ENCODE measurements at regions not wholly inside any gene's neighbourhood (a gene's known extent, or its start where the extent isn't known, plus 50 kb on each side); places are given as distances from the start of the nearest gene placed in this dataset.

DNA sequence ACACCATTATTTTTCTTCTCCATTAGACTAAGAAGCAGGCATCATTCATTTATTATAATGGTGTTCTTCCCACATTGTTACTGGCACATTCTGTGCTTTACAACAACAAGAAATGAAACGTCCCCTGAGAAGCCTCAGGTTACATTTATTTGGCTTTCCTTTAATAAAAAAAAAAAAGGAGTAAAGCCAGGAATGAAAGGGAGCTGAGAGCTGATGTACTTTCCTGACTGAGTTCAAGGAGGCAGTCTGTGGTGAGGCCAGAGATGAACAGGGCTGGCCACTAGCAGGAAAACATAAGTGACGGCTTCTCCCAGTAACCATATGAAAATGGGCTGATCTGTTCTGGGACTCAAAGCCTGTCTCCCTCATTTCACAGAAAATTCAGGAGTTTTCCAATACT, 742.1 kb downstream of the MAFB start:
- Histone ChIP-seq H3K9me3 (no peaks in the 10 kb centered on the region), H3K27me3 (no peaks in the 10 kb centered on the region), H3K4me3 (no peak overlapping the region), H3K27ac (no peak overlapping the region), H3K4me1 (no peaks in the 10 kb centered on the region), H3K36me3 (no peaks in the 10 kb centered on the region)
- ATAC-seq (no peak), DNase-seq (no peak)
- intact Hi-C loops (cut with DNase I), result no loop called here
- TF ChIP-seq, protein P1, sequence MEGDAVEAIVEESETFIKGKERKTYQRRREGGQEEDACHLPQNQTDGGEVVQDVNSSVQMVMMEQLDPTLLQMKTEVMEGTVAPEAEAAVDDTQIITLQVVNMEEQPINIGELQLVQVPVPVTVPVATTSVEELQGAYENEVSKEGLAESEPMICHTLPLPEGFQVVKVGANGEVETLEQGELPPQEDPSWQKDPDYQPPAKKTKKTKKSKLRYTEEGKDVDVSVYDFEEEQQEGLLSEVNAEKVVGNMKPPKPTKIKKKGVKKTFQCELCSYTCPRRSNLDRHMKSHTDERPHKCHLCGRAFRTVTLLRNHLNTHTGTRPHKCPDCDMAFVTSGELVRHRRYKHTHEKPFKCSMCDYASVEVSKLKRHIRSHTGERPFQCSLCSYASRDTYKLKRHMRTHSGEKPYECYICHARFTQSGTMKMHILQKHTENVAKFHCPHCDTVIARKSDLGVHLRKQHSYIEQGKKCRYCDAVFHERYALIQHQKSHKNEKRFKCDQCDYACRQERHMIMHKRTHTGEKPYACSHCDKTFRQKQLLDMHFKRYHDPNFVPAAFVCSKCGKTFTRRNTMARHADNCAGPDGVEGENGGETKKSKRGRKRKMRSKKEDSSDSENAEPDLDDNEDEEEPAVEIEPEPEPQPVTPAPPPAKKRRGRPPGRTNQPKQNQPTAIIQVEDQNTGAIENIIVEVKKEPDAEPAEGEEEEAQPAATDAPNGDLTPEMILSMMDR (IDR thresholded peaks at IDR 0.05), result no peak
- no peak for TF ChIP-seq POLR2A (IDR thresholded peaks at IDR 0.05)
- WGBS, 4 donors, result 60 to 73% (median 68%) methylated on average over 2 of the region's 2 CpGs

DNA sequence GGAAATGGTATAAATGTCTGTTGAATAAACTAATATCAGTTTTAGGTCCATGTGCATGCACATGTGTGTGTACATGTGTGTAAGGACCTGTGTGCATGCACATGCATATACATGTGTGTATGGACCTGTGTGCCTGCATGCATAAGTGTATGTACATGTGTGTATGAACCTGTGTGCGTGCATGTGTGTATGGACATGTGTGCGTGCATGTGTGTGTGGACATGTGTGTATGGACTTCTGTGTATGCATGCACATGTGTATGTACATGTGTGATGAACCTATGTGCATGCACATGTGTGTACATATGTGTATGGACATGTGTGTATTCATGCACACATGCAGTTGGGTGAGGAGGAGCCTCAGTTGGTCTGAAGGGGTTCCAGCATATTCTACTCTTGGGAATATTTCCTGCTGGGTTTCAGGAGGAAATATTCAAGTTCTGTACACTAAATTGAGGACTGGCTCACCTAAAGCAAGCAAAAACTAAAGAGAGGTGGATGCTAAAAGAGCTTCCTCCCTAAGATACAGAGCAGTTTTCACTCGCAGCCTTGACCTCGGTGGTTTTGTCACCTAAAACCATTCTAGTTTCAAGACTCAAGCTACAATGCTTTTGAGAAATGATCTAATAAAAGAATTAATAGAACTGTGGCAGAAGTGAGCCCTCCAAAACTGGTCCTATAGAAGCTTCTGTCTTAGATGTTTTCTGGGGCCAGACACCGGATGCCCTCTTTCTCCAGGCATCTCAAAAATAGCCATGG, 742.8 kb downstream of the MAFB start:
- Histone ChIP-seq H3K4me1 (peaks cover 0 to 6% (median 0%) of the 10 kb centered on the region in 12 donors), H3K4me3 (no peak overlapping the region), H3K27ac (no peak overlapping the region), H3K36me3 (no peaks in the 10 kb centered on the region), H3K9me3 (no peaks in the 10 kb centered on the region), H3K27me3 (no peaks in the 10 kb centered on the region)
- DNase-seq, result no peak
- 70 to 74% (median 74%) methylated on average over 5 of the region's 5 CpGs for WGBS, 4 donors
- intact Hi-C loops (cut with DNase I), result no loop called here
- no peak for TF ChIP-seq POLR2A (IDR thresholded peaks at IDR 0.05)
- TF ChIP-seq, protein P1 (IDR thresholded peaks at IDR 0.05), result no peak
- no peak for ATAC-seq

DNA sequence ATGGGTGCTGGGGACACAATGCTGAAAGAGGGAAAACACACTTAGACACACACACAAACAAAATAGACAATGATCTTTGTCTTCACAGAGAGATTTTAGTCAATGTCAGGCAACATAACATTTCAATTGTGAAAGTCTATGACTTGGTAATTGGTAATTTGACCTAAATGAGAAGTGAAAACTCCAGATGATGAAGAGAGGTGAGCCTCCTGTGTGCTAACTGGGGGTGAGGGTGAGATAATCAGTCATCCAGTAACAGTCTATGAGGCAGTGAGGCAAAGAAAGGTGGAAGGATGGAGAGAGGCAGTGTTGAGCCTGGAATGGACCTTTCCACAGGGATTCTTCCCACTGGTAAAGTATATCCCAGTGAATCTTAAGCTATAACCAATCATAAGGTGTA, 744.2 kb downstream of the MAFB start:
- no peak overlapping the region for H3K27ac ChIP-seq
- no peak for ATAC-seq
- TF ChIP-seq POLR2A (IDR thresholded peaks at IDR 0.05), result no peak
- TF ChIP-seq, protein P1 (IDR thresholded peaks at IDR 0.05), result no peak

DNA sequence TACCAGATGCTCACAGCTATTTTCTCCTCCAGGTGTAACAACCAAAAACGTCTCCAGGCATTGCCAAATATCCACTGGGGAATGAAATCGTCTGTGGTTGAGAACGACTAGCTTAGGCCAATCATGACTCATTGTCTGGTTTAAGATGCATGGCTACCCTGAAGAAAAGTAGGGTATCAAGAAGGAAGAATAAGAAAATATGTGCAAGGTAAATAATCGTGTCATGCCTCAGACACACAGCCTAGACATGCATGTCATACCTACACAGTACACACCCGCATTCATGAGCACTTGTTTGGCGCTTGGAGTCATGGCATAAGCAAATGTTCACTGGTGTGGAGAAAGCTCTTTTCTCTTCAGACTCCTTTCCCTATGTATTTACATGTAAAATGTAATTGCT, 745.7 kb downstream of the MAFB start:
- intact Hi-C loops (cut with DNase I), result no loop called here
- Histone ChIP-seq H3K36me3 (no peaks in the 10 kb centered on the region), H3K27ac (no peak overlapping the region), H3K4me1 (peaks cover 0 to 8% (median 0%) of the 10 kb centered on the region in 12 donors), H3K9me3 (no peaks in the 10 kb centered on the region), H3K27me3 (no peaks in the 10 kb centered on the region), H3K4me3 (no peak overlapping the region)
- ATAC-seq (no peak), DNase-seq (no peak)
- TF ChIP-seq POLR2A (IDR thresholded peaks at IDR 0.05), result no peak
- TF ChIP-seq, protein P1 (IDR thresholded peaks at IDR 0.05), result no peak
- WGBS, 4 donors, result 85 to 89% (median 88%) methylated on average over 6 of the region's 6 CpGs

More for the DNA sequence above, 744.2 kb downstream of the MAFB start:
- H3K27me3 ChIP-seq, result no peaks in the 10 kb centered on the region
- no peak overlapping the region for H3K4me3 ChIP-seq
- no peaks in the 10 kb centered on the region for H3K36me3 ChIP-seq
- H3K9me3 ChIP-seq, result no peaks in the 10 kb centered on the region
- no peak for DNase-seq
- intact Hi-C loops (cut with DNase I), result no loop called here
- peaks cover 0 to 8% (median 0%) of the 10 kb centered on the region in 12 donors for H3K4me1 ChIP-seq
